Vagina (tissue), 2 donors: ENCODE measurements at regions not wholly inside any gene's neighbourhood (a gene's known extent, or its start where the extent isn't known, plus 50 kb on each side); places are given as distances from the start of the nearest gene placed in this dataset.

Experiments
- DNase-seq, 2 donors: peaks; one replicate each; pipeline ENCODE4 v3.0.0-alpha.2; 2017; ENCODE audit errors: extremely low spot score in 2 of 2
- H3K27ac ChIP-seq: fragments of 200-600 bp; sonication (generic); one replicate; pipeline ENCODE4 v1.5.1; 2019
- H3K27me3 ChIP-seq: fragments of 200-600 bp; sonication (generic); one replicate; pipeline ENCODE4 v1.5.1; 2019
- H3K36me3 ChIP-seq, 2 donors: fragments of 200-600 bp; sonication (generic); one replicate each; pipeline ENCODE4 v1.5.1; 2017 to 2019
- H3K4me1 ChIP-seq: fragments of 200-600 bp; sonication (generic); one replicate; pipeline ENCODE4 v1.5.1; 2019
- H3K4me3 ChIP-seq, 2 donors: fragments of 200-600 bp; sonication (generic); 1 replicate in 1 of 2; 2 replicates in 1 of 2; pipeline ENCODE4 v1.5.1; 2016 to 2019
- H3K9me3 ChIP-seq: fragments of 200-600 bp; sonication (generic); one replicate; pipeline ENCODE4 v1.5.1; 2019
- CTCF ChIP-seq, 3 experiments: fragments of 450-650 bp in 2 of 3; fragments of 200-600 bp in 1 of 3; sonication (generic) in 1 of 3; IDR thresholded peaks; one replicate each; pipeline ENCODE4 v1.5.1; 2017 to 2019; ENCODE audit warnings: antibody characterized with exemption in 3 of 3, mild to moderate bottlenecking in 2 of 3, moderate library complexity in 2 of 3
- POLR2A ChIP-seq, 2 donors: fragments of 450-650 bp; IDR thresholded peaks; one replicate each; pipeline ENCODE4 v1.6.1; 2017; ENCODE audit warnings: antibody characterized with exemption in 2 of 2, mild to moderate bottlenecking in 2 of 2, moderate library complexity in 2 of 2
- POLR2AphosphoS5 ChIP-seq, 2 donors: sonication (generic); formaldehyde crosslinking; IDR thresholded peaks; one replicate each; pipeline ENCODE4 v1.9.0; 2017; ENCODE audit warnings: antibody characterized with exemption in 2 of 2, mild to moderate bottlenecking in 2 of 2, low read depth in 1 of 2; ENCODE audit not compliant: insufficient read depth in 1 of 2
- intact Hi-C: fragments of 100-400 bp; cut with DNase I; formaldehyde crosslinking; loops from one replicate; pipeline ENCODE4 v1.15.1; 2023

GRCh38 chr6:147906361-147906760 is 397.9 kb downstream of the SAMD5 start:
- no peaks in the 10 kb centered on the region for H3K4me1 ChIP-seq
- no peak for DNase-seq
- TF ChIP-seq POLR2AphosphoS5 (IDR thresholded peaks at IDR 0.05; ENCODE audit: insufficient read depth in 1 of 2, low read depth in 1 of 2) = no peak
- no peak for TF ChIP-seq CTCF (IDR thresholded peaks at IDR 0.05)
- no peak for TF ChIP-seq POLR2A (IDR thresholded peaks at IDR 0.05)
- H3K9me3 ChIP-seq = no peaks in the 10 kb centered on the region
- intact Hi-C loops = no loop called here
- H3K27ac ChIP-seq = no peak overlapping the region
- H3K27me3 ChIP-seq = no peaks in the 10 kb centered on the region
- no peak overlapping the region for H3K4me3 ChIP-seq
- H3K36me3 ChIP-seq = no peaks in the 10 kb centered on the region

GRCh38 chr6:147909640-147910039 is 401.1 kb downstream of the SAMD5 start:
- Histone ChIP-seq H3K27me3 (no peaks in the 10 kb centered on the region), H3K4me3 (no peak overlapping the region), H3K9me3 (no peaks in the 10 kb centered on the region), H3K4me1 (no peaks in the 10 kb centered on the region), H3K27ac (no peak overlapping the region), H3K36me3 (no peaks in the 10 kb centered on the region)
- no peak for DNase-seq
- no peak for TF ChIP-seq POLR2AphosphoS5 (IDR thresholded peaks at IDR 0.05; ENCODE audit: insufficient read depth in 1 of 2, low read depth in 1 of 2)
- TF ChIP-seq POLR2A (IDR thresholded peaks at IDR 0.05) = no peak
- TF ChIP-seq CTCF (IDR thresholded peaks at IDR 0.05) = no peak
- intact Hi-C loops = no loop called here

- H3K4me3 ChIP-seq = no peak overlapping the region
- intact Hi-C loops = no loop called here
- no peaks in the 10 kb centered on the region for H3K27me3 ChIP-seq
Observed at GRCh38 chr6:147910281-147910680, 401.8 kb downstream of the SAMD5 start.

GRCh38 chr6:147911057-147911456 is 402.6 kb downstream of the SAMD5 start:
- Histone ChIP-seq H3K27me3 (no peaks in the 10 kb centered on the region), H3K9me3 (no peaks in the 10 kb centered on the region), H3K36me3 (no peaks in the 10 kb centered on the region), H3K4me1 (no peaks in the 10 kb centered on the region), H3K27ac (no peak overlapping the region), H3K4me3 (no peak overlapping the region)
- no peak for DNase-seq
- intact Hi-C loops = no loop called here
- TF ChIP-seq CTCF (IDR thresholded peaks at IDR 0.05) (no peak), POLR2AphosphoS5 (IDR thresholded peaks at IDR 0.05; ENCODE audit: insufficient read depth in 1 of 2, low read depth in 1 of 2) (no peak), POLR2A (IDR thresholded peaks at IDR 0.05) (no peak)

More at GRCh38 chr6:147910281-147910680, 401.8 kb downstream of the SAMD5 start:
- H3K27ac ChIP-seq = no peak overlapping the region
- TF ChIP-seq CTCF (IDR thresholded peaks at IDR 0.05) (no peak), POLR2AphosphoS5 (IDR thresholded peaks at IDR 0.05; ENCODE audit: insufficient read depth in 1 of 2, low read depth in 1 of 2) (no peak), POLR2A (IDR thresholded peaks at IDR 0.05) (no peak)
- no peaks in the 10 kb centered on the region for H3K9me3 ChIP-seq
- no peak for DNase-seq
- no peaks in the 10 kb centered on the region for H3K36me3 ChIP-seq
- no peaks in the 10 kb centered on the region for H3K4me1 ChIP-seq

- DNase-seq = no peak
- Histone ChIP-seq H3K4me1 (no peaks in the 10 kb centered on the region), H3K36me3 (no peaks in the 10 kb centered on the region), H3K9me3 (no peaks in the 10 kb centered on the region), H3K4me3 (no peak overlapping the region), H3K27ac (no peak overlapping the region), H3K27me3 (no peaks in the 10 kb centered on the region)
- intact Hi-C loops = no loop called here
- TF ChIP-seq POLR2AphosphoS5 (IDR thresholded peaks at IDR 0.05; ENCODE audit: insufficient read depth in 1 of 2, low read depth in 1 of 2) (no peak), CTCF (IDR thresholded peaks at IDR 0.05) (no peak), POLR2A (IDR thresholded peaks at IDR 0.05) (no peak)
Observed at GRCh38 chr6:147911686-147912085, 403.2 kb downstream of the SAMD5 start.
